Pulmonary artery endothelial cell (primary cell): ENCODE measurements at regions not wholly inside any gene's neighbourhood (a gene's known extent, or its start where the extent isn't known, plus 50 kb on each side); places are given as distances from the start of the nearest gene placed in this dataset.
"Not testable (repeated sequence)": the region's sequence is repeated elsewhere in the genome, so short reads cannot be mapped to it uniquely, and the experiment has no call there.

Experiments used
- DNase-seq: peaks from one replicate; pipeline ENCODE4 v3.0.0-alpha.2; 2011; ENCODE audit warnings: low read depth, low spot score

GRCh38 chr21:28598214-28598613 lies 394.5 kb downstream of the LTN1 start:
- no peak for DNase-seq

- no peak for DNase-seq
These were observed 400.3 kb downstream of the LTN1 start for GRCh38 chr21:28592205-28592865.

DNA sequence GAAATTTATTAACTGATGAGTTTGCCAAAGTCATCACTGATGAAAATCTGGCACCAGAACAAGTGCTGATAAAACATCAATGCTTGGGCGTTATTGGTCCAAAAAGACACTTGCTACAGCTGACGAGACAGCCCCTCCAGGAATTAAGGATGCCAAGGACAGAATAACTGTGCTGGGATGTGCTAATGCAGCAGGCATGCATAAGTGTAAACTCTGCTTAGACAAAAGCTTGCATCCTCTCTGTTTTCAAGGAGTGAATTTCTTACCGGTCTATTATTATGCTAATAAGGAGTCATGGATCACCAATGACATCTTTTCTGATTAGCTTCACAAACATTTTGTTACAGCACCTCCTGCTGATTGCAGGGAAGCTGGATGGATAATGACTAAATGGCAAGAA lies 402.0 kb downstream of the LTN1 start:
- no peak for DNase-seq

- DNase-seq = no peak
These were observed 402.7 kb downstream of the LTN1 start for GRCh38 chr21:28590026-28590425.

DNA sequence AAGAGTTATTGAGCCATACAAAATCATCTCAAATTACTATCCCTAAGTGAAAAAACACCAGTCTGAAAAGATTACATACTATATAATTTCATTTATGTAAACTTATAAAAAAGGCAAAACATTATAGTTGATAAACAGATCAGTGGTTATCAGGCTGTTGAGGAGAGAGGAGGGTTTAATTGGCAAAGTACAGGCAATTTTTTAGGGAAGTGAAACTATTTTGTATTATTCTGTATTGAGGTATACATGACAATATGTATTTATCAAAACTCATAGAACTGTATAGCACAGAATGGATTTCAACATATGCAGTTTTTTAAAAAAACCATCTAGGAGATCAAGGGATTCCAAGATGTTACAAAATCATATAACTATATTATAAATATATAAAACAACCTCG lies 403.7 kb downstream of the LTN1 start:
- DNase-seq = no peak

- no peak for DNase-seq
These were observed 404.9 kb downstream of the LTN1 start for GRCh38 chr21:28587748-28588147.

DNA sequence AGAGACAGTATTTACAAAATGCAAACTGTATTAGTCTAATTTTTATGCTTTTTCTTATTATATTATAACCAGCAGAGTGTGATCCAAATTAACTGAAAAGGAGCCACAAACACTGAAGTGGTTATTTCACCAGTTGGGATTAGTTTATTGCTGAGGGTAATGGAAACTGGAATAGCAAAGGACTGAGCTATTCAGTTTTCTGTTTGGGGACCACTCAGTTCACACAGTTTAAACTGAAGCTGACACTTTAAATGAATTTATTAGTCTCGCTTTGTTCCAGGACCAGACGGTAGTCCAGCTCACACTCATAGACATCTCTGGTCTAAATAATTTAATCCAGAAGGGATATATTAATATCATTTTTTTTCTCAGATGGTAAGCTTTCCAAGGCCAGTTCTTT lies 410.7 kb downstream of the LTN1 start:
- DNase-seq = no peak

- DNase-seq = not testable (repeated sequence)
These were observed 411.4 kb downstream of the LTN1 start for GRCh38 chr21:28581311-28581731.

DNA sequence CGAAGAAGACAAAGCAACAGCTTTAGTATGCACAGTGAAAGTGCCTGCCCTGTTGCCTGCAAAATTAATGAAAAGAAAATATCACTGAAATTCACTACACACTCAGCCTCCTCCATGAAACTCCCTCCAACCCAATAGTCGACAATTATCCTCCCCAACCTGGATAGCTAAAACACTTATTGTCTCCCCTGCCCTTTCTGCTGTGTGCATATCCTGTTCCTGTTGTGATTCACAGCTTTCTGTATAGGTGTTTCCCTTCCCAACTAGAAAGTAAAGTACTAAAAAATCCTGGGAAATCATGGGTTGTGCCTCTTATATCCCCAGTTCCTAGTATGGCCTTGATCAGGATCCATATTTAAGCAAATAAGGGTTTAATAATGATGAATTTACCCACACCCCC lies 412.1 kb downstream of the LTN1 start:
- no peak for DNase-seq

- no peak for DNase-seq
These were observed 412.6 kb downstream of the LTN1 start for GRCh38 chr21:28579986-28580550.

DNA sequence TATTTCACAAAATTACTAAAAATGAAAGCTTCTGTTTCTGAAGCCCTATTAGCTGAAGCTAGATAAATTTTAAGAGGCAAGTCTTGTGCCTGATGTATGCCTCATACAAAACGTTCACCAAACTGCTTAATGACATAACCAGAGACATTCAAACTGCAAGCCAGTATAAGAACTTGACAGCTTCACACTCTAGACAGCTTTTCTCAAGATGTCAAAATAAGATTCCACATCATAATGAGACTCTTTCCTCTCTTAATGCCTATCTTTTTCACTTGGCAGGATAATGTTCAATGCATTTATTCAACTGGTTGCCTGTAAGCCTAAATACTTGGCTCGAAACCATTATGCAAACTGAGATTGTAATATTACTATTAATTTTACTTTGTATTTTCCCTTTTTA lies 424.0 kb downstream of the LTN1 start:
- no peak for DNase-seq

DNA sequence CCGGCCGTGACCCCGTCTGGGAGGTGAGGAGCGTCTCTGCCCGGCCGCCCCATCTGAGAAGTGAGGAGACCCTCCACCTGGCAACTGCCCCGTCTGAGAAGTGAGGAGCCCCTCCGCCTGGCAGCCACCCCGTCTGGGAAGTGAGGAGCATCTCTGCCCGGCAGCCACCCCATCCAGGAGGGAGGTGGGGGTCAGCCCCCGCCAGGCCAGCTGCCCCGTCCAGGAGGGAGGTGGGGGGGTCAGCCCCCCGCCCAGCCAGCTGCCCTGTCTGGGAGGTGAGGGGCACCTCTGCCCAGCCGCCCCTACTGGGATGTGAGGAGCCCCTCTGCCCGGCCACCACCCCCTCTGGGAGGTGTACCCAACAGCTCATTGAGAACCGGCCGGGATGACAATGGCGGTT lies 428.7 kb downstream of the LTN1 start:
- not testable (repeated sequence) for DNase-seq

DNA sequence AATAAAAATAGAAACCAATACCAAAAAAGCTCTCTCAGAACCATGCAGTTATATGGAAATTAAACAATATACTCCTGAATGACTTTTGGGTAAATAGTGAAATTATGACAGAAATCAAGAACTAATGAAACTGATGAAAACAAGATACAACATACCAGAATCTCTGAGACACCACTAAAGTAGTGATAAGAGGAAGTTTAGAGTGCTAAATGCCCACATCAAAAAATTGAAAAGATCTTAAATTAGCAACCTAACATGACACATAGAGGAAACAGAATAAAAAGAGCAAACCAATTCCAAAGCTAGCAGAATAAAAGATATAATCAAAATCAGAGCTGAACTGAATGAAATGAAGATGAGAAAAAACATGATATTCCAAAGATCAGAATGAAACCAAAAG lies 430.9 kb downstream of the LTN1 start:
- DNase-seq = no peak

DNA sequence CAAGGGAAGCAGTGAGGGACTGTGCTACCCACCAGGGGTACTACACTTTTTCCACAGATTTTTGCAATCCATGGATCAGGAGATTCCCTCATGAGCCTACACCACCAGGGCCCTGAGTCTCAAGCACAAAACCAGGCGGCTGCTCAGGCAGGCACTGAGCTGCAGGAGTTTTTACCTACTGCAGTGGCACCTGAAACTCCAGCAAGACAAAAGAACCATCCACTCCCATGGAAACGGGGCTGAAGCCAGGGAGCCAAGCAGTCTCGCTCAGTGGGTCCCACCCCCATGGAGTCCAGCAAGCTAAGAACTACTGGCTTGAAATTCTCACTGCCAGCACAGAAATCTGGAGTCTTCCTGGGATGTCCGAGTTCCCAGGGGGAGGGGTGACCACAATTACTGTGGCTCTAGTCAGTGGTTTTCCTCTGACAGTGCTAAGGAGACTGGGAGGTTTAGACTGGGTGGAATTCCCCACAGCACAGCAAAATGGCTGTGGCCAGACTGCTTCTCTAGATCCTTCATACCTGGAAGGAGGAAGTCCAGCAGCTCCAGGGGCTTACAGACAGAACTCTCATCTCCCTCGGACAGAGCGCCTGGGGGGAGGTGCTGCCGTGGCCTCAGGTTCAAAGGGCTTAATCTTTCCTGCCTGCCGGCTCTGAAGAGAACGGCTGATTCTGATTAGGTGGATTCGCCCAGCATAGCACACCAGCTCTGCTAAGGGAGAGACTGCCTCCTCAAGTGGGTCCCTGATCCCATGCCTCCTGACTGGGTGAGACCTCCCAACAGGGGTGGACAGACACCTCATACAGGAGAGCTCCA lies 437.8 kb downstream of the LTN1 start:
- no peak for DNase-seq

DNA sequence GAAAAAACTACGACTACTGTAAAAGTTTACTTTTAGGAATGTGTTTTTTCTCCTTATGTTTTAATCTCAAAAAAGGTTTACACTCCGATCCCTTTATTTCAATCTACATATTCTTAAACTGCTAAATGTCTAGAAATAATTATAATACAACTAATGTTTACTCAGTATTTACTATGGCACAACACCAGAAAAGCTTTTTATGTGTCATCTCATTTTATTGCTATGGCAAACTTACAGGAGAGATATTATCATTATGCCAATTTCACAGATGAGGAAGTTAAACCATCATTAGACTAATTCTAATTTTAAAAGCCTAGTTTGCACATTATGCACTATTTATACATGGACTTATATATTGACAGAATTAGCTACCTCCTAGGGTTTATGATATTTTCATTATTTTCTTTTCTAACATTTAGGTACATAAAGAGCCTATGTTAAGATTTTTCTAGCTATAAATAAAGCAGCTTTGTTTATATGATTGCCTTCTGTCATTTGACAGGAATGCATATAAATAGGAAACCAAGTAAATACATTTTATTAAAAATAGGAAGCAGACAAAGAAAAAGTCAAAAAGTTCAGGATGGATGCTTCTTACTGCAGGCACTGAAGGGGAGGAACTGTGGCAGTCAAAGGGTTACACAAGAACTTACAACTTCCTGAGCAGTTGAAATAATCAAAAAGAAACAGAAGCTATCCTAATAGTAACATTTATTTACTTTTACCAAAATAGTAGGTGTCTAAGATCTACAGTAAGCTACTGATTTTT lies 442.4 kb downstream of the LTN1 start:
- no peak for DNase-seq

- DNase-seq = no peak
These were observed 444.4 kb downstream of the LTN1 start for GRCh38 chr21:28548291-28548690.

- no peak for DNase-seq
These were observed 444.9 kb downstream of the LTN1 start for GRCh38 chr21:28547766-28548165.

- DNase-seq = no peak
These were observed 448.7 kb downstream of the LTN1 start for GRCh38 chr21:28543975-28544374.

GRCh38 chr21:28541371-28542112 lies 451.1 kb downstream of the LTN1 start:
- no peak for DNase-seq

- DNase-seq = peak; percentile 69
These were observed 452.2 kb downstream of the LTN1 start for GRCh38 chr21:28540514-28540913.

DNA sequence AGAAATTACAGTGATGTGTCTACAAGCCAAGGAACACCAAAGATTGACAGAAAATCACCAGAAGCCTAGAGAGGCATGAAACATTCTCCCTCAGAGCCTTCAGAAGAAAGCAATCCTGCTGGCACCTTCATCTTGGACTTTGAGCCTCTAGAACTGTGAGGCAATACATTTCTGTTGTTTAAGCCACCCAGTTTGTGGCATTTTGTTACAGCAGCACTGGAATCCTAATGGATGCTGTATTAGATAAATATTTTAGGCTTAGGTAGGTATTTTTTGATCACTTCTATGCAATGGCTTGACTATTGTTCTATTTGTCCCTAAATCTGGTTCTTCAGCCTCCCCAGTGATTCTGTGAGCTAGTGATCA lies 453.1 kb downstream of the LTN1 start:
- DNase-seq = no peak
